A673 (cell line): ENCODE measurements at regions not wholly inside any gene's neighbourhood (a gene's known extent, or its start where the extent isn't known, plus 50 kb on each side); places are given as distances from the start of the nearest gene placed in this dataset.

Experiments
- EZH2 ChIP-seq: fragments of 200-600 bp; sonication (generic); IDR thresholded peaks from 2 replicates; pipeline ENCODE4 v1.6.1; 2017; ENCODE audit warnings: borderline replicate concordance, low read depth, mild to moderate bottlenecking, mixed read lengths, antibody characterized with exemption, low read length; ENCODE audit not compliant: poor library complexity, severe bottlenecking
- TF ChIP-seq, protein P1 (sequence below): fragments of 300-800, 200-600 bp; sonication (generic); conservative IDR thresholded peaks from 2 replicates; pipeline ENCODE4 v1.5.1; 2017; ENCODE audit warnings: low read depth, mild to moderate bottlenecking, antibody characterized with exemption, low read length, moderate library complexity, mixed read lengths

DNA sequence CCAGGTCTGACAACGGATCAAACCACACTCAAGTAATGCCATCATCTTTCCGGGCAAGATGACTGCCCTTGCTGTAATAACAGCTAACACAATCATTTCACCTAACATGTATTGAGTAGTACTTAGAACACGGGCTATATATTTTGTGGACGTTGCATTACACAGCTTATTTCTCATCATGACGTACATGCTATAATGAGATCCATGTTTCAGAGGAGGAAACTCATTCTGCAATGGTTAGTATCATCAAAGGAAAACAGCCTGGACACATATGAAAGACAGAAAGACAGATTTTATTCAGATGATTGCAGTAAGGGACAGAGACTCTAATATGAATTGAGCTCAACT lies 446.7 kb downstream of the HS3ST3B1 start:
- TF ChIP-seq, protein P1, sequence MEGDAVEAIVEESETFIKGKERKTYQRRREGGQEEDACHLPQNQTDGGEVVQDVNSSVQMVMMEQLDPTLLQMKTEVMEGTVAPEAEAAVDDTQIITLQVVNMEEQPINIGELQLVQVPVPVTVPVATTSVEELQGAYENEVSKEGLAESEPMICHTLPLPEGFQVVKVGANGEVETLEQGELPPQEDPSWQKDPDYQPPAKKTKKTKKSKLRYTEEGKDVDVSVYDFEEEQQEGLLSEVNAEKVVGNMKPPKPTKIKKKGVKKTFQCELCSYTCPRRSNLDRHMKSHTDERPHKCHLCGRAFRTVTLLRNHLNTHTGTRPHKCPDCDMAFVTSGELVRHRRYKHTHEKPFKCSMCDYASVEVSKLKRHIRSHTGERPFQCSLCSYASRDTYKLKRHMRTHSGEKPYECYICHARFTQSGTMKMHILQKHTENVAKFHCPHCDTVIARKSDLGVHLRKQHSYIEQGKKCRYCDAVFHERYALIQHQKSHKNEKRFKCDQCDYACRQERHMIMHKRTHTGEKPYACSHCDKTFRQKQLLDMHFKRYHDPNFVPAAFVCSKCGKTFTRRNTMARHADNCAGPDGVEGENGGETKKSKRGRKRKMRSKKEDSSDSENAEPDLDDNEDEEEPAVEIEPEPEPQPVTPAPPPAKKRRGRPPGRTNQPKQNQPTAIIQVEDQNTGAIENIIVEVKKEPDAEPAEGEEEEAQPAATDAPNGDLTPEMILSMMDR, result no peak
- TF ChIP-seq EZH2, result no peak
